GM12878 (cell line): ENCODE measurements at regions not wholly inside any gene's neighbourhood (a gene's known extent, or its start where the extent isn't known, plus 50 kb on each side); places are given as distances from the start of the nearest gene placed in this dataset.
A peak's percentile ranks its signal among the peaks of the same experiment; 100 is the strongest.
"Not testable (repeated sequence)": the region's sequence is repeated elsewhere in the genome, so short reads cannot be mapped to it uniquely, and the experiment has no call there.

ENCODE experiments used
- ATAC-seq: fragments of 200-7000 bp; cut with Tn5 transposase; 3 replicates; pipeline ENCODE4 v1.9.1; 2020; ENCODE audit warnings: mild to moderate bottlenecking, moderate library complexity
- BruUV-seq: library from RNA; stranded (reverse); fragments of 400-500 nt; replicated peaks from 2 replicates; lab custom pipeline; 2021; lab: Mats Ljungman, UMichigan
- CTCF ChIA-PET: fragments of 300-600 bp; sonication (Branson Sonifier 250); formaldehyde crosslinking; extraction: SDS; loops from one replicate; lab custom pipeline; 2021; ENCODE audit warnings: inconsistent platforms; lab: Yijun Ruan, JAX
- POLR2A ChIA-PET: fragments of 350-600 bp; formaldehyde crosslinking; extraction: SDS; loops from one replicate; lab custom pipeline; 2021; ENCODE audit warnings: inconsistent platforms; lab: Charles Lee
- RAD21 ChIA-PET: fragments of 300-600 bp; sonication (Branson Sonifier 250); formaldehyde crosslinking; loops from one replicate; lab custom pipeline; 2023; ENCODE audit warnings: antibody characterized with exemption; ENCODE audit not compliant: unreplicated experiment; lab: Charles Lee
- SMC1A ChIA-PET: fragments of 300-600 bp; sonication (Branson Sonifier 250); formaldehyde crosslinking; loops from one replicate; lab custom pipeline; 2023; ENCODE audit not compliant: unreplicated experiment, uncharacterized antibody; lab: Charles Lee
- DNase-seq: peaks from one replicate; pipeline ENCODE4 v3.0.0-alpha.2; 2011; ENCODE audit warnings: low read depth, low spot score
- FAIRE-seq: peaks from 3 replicates; lab custom pipeline; 2011; peaks lifted over from hg19 to GRCh38; lab: Jason Lieb, UNC
- H2AFZ ChIP-seq: 2 replicates; pipeline ENCODE4 v1.6.0; 2011; ENCODE audit warnings: low read depth, low read length, control low read depth; ENCODE audit not compliant: control insufficient read depth
- H3K27ac ChIP-seq: 2 replicates; pipeline ENCODE4 v1.5.1; 2011; ENCODE audit warnings: control low read depth; ENCODE audit not compliant: control insufficient read depth, insufficient read depth
- H3K27me3 ChIP-seq, 2 experiments: replicated peaks in 1 of 2; 2 replicates each; pipeline versions ENCODE4 v1.6.0 to v1.6.1; 2011; ENCODE audit warnings: low read length in 1 of 2; ENCODE audit not compliant: control insufficient read depth in 2 of 2, insufficient read depth in 2 of 2
- H3K36me3 ChIP-seq, 2 experiments: 2 replicates each; pipeline ENCODE4 v1.5.1; 2011; ENCODE audit warnings: low read length in 1 of 2; ENCODE audit not compliant: control insufficient read depth in 2 of 2, insufficient read depth in 2 of 2
- H3K4me1 ChIP-seq: 2 replicates; pipeline ENCODE4 v1.6.1; 2011; ENCODE audit warnings: mild to moderate bottlenecking, low read length, moderate library complexity, mixed read lengths; ENCODE audit not compliant: control insufficient read depth, insufficient read depth
- H3K4me2 ChIP-seq: 2 replicates; pipeline ENCODE4 v1.6.0; 2011; ENCODE audit warnings: control low read depth; ENCODE audit not compliant: control insufficient read depth, insufficient read depth
- H3K4me3 ChIP-seq: fragments of 200-600 bp; sonication (generic); 2 replicates; pipeline ENCODE4 v1.5.1; 2016
- H3K79me2 ChIP-seq: 2 replicates; pipeline ENCODE4 v1.6.0; 2011; ENCODE audit warnings: low read length; ENCODE audit not compliant: control insufficient read depth, insufficient read depth
- H3K9ac ChIP-seq: 2 replicates; pipeline ENCODE4 v1.8.0; 2011; ENCODE audit warnings: low read length, control low read depth, mixed read lengths; ENCODE audit not compliant: control insufficient read depth, insufficient read depth
- H3K9me3 ChIP-seq: replicated peaks from 3 replicates; pipeline ENCODE4 v1.5.1; 2011; ENCODE audit warnings: mild to moderate bottlenecking, low read length; ENCODE audit not compliant: control insufficient read depth, insufficient read depth
- H4K20me1 ChIP-seq: 2 replicates; pipeline ENCODE4 v1.6.0; 2011; ENCODE audit not compliant: control insufficient read depth, insufficient read depth
- BHLHE40 ChIP-seq, 2 experiments: fragments of 450-650 bp in 1 of 2; IDR thresholded peaks; 2 replicates each; pipeline ENCODE4 v1.6.1; 2011 to 2017; ENCODE audit warnings: low read depth in 2 of 2, borderline replicate concordance in 1 of 2, improper control_type of control experiment in 1 of 2, low read length in 1 of 2, mild to moderate bottlenecking in 1 of 2
- IKZF1 ChIP-seq: fragments of 450-650 bp; conservative IDR thresholded peaks from 2 replicates; pipeline ENCODE4 v1.6.1; 2017; ENCODE audit warnings: antibody characterized with exemption, mild to moderate bottlenecking
- NR2F1 ChIP-seq: fragments of 450-650 bp; conservative IDR thresholded peaks from 2 replicates; pipeline ENCODE4 v1.6.1; 2017; ENCODE audit warnings: mild to moderate bottlenecking
- NRF1 ChIP-seq: conservative IDR thresholded peaks from 2 replicates; pipeline ENCODE4 v1.6.1; 2011; ENCODE audit warnings: mild to moderate bottlenecking, low read depth, low read length, improper control_type of control experiment
- PAX5 ChIP-seq: IDR thresholded peaks from 2 replicates; pipeline ENCODE4 v1.6.1; 2011; ENCODE audit warnings: low read depth, low read length, borderline replicate concordance
- POLR2A ChIP-seq: IDR thresholded peaks from 2 replicates; pipeline ENCODE4 v1.6.1; 2011; ENCODE audit warnings: low read depth, mild to moderate bottlenecking, low read length
- ZNF217 ChIP-seq: fragments of 450-650 bp; IDR thresholded peaks from 2 replicates; pipeline ENCODE4 v1.6.1; 2017; ENCODE audit warnings: antibody characterized with exemption, mild to moderate bottlenecking
- ZNF687 ChIP-seq: fragments of 450-650 bp; IDR thresholded peaks from 2 replicates; pipeline ENCODE4 v1.6.1; 2017; ENCODE audit warnings: mild to moderate bottlenecking, moderate library complexity
- WGBS: methylation state at CpG from one replicate; pipeline ENCODE4 v1.1.6; 2016; ENCODE audit warnings: low lambda C conversion rate; ENCODE audit not compliant: insufficient replicate concordance, insufficient coverage; ENCODE audit errors: missing lambda C conversion rate; 5-methylcytosine and 5-hydroxymethylcytosine counted together
- in situ Hi-C: fragments of 300-500 bp; cut with MboI; formaldehyde crosslinking; loops from 9 replicates; pipeline ENCODE4 v1.14.3; 2018; ENCODE audit warnings: mixed read lengths
- intact Hi-C: fragments of 100-400 bp; cut with micrococcal nuclease; formaldehyde crosslinking; loops from one replicate; pipeline ENCODE4 v1.14.2; 2022; ENCODE audit not compliant: unreplicated experiment

DNA sequence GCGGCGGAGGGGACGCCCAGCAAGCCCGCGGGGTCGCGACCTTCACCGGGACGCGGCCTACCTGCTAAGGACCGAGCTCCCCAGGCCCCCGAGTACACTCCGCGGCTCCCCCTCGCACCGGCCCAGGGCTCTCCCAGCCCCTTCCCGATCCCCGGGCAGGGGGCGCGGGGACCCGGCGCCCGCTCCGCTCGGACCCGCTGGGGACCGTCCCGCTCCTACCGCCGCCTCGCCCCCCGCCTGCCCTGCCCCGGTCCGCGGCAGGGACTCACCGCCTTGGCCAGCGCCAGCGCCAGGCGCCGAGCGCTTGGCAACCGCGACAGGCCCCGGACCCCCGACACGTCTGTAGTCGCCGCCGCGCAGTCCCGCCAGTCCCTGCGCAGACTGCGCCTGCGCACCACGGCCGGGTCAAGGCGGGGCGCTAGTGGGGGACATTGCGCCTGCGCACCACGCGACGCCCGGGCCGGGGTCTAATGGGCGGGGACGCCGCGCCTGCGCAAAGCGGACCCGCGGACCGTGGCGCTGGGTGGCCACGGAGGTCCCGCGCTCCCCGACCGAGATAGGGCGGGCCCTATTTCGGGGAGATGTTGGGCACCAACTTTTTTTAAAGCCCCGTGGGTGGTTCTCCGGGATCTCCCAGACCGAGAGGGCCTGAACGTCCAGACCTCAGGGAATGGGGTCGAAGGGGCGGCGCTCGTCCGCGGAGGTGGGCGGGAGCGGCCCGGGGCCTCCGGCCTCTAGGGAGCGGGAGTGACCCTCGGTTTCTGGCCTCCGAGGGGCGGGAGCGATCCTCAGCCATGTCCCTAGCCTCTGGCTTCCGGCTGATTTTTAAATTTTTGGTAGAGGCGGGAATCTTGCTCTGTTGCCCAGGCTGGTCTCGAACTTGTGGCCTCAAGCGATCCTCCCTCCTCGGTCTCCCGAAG is 81.8 kb upstream of the TNK2 start:
- CTCF ChIA-PET, H3K9me3 ChIP-seq, RAD21 ChIA-PET, H4K20me1 ChIP-seq, POLR2A ChIA-PET, H3K4me1 ChIP-seq, intact Hi-C loops, SMC1A ChIA-PET, FAIRE-seq, H3K36me3 ChIP-seq, H3K27me3 ChIP-seq, H3K79me2 ChIP-seq, in situ Hi-C loops: not testable (repeated sequence)
- Histone ChIP-seq H3K4me3 (peak overlapping the region; percentile 75; the same call in 1 of the 2 replicates), H3K27ac (peak overlapping the region; percentile 65), H3K4me2 (peak overlapping the region; percentile 64; the same call in 1 of the 2 replicates), H2AFZ (peak overlapping the region; percentile 84), H3K9ac (peak overlapping the region; percentile 69)
- ATAC-seq (peak; percentile 86), DNase-seq (peak; percentile 32)
- TSS peak; percentile 84 for BruUV-seq
- WGBS, result under 1% methylated on average over 40 of the region's 107 CpGs
- TF ChIP-seq ZNF687 (0 out of 2 replicates have a peak, but pooled peaks have one; percentile 54), NR2F1 (0 out of 2 replicates have a peak, but pooled peaks have one; percentile 37), NRF1 (peak; percentile 57), ZNF217 (peak; percentile 78), PAX5 (peak; percentile 42; the same call in 1 of the 2 replicates), BHLHE40 (IDR thresholded peaks at IDR 0.05; ENCODE audit: borderline replicate concordance in 1 of 2, low read depth in 2 of 2, low read length in 1 of 2) (peak in 1 of 2 experiments; percentile 15; a peak in 1 of 4 replicates), IKZF1 (peak; percentile 99), POLR2A (peak; percentile 58)

DNA sequence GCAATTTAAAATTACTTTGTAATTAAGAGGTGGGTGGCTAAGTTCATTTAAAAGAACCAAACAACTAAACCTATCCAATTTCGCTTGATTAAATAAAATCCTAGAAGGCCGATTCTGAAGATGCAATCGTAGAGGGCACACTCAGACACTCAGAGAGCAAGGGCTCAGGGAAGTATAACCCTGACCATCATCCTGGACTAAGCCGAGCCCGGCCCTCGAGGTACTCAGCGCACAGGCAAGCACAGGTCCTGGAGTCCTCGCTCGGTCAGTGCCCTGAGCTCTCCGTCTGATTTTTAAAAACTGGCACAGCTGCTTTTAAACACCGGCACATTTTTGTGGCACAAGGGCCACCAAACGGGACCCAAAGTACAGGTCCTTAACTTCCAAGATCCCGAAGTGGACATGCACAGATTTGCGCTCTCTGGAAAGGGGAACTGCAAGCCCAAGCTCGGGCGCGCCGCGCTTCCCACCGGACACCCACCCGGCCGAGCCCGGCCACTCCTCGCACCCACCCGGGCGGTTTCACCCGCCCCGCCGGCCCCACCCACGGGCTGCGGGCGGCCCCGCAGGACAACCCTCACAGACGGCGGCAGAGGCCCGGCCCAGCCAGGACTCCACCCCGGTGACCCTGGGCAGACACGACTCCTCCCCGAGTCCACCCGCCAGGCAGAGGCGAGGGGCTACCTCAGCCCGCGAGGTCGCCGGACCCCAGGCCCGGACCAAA is 81.0 kb upstream of the TNK2 start:
- TSS peak; percentile 73 for BruUV-seq
- H4K20me1 ChIP-seq, H3K4me1 ChIP-seq, SMC1A ChIA-PET, H3K79me2 ChIP-seq, H3K27ac ChIP-seq, intact Hi-C loops, H3K9me3 ChIP-seq, H2AFZ ChIP-seq, H3K4me3 ChIP-seq, in situ Hi-C loops, FAIRE-seq, DNase-seq, H3K9ac ChIP-seq, H3K27me3 ChIP-seq, H3K4me2 ChIP-seq, RAD21 ChIA-PET, POLR2A ChIA-PET, H3K36me3 ChIP-seq, CTCF ChIA-PET: not testable (repeated sequence)
- 2% methylated on average over 10 of the region's 46 CpGs for WGBS
- ATAC-seq, result peak; percentile 73
